H1 (cell line): ENCODE measurements at regions not wholly inside any gene's neighbourhood (a gene's known extent, or its start where the extent isn't known, plus 50 kb on each side); places are given as distances from the start of the nearest gene placed in this dataset.

Experiments
- CTCF ChIA-PET: fragments of 300-600 bp; sonication (Branson Sonifier 250); formaldehyde crosslinking; loops from one replicate; lab custom pipeline; 2021; ENCODE audit not compliant: partially characterized antibody; lab: Charles Lee
- POLR2A ChIA-PET: fragments of 300-600 bp; sonication (Branson Sonifier 250); formaldehyde crosslinking; loops from one replicate; lab custom pipeline; 2021; ENCODE audit warnings: inconsistent platforms; ENCODE audit not compliant: partially characterized antibody; lab: Charles Lee
- DNase-seq, 2 experiments: peaks; one replicate each; pipeline versions ENCODE4 v3.0.0 to v3.0.0-alpha.2; 2010 to 2022; ENCODE audit warnings: low spot score in 2 of 2, low read depth in 1 of 2, mixed read lengths in 1 of 2
- FAIRE-seq: peaks from 2 replicates; lab custom pipeline; 2011; peaks lifted over from hg19 to GRCh38; lab: Jason Lieb, UNC
- H2AFZ ChIP-seq: 2 replicates; pipeline ENCODE4 v1.8.1; 2012; ENCODE audit warnings: low read length, inconsistent platforms
- H2AK5ac ChIP-seq: 2 replicates; pipeline ENCODE4 v1.6.1; 2013; ENCODE audit warnings: low read depth, low read length
- H2BK120ac ChIP-seq: replicated peaks from 2 replicates; pipeline ENCODE3; 2013; ENCODE audit warnings: low read depth, low read length, inconsistent platforms
- H2BK12ac ChIP-seq: 2 replicates; pipeline ENCODE4 v1.6.1; 2013; ENCODE audit warnings: low read depth, low read length
- H2BK15ac ChIP-seq: 2 replicates; pipeline ENCODE4 v1.6.1; 2013; ENCODE audit warnings: low read length
- H2BK20ac ChIP-seq: 2 replicates; pipeline ENCODE4 v1.6.1; 2013; ENCODE audit warnings: low read length
- H2BK5ac ChIP-seq: 2 replicates; pipeline ENCODE4 v1.6.1; 2013; ENCODE audit warnings: low read depth, low read length
- H3K14ac ChIP-seq: 2 replicates; pipeline ENCODE4 v1.6.1; 2013; ENCODE audit warnings: inconsistent platforms; ENCODE audit not compliant: insufficient read length
- H3K18ac ChIP-seq: 2 replicates; pipeline ENCODE4 v1.6.1; 2013; ENCODE audit warnings: low read length; ENCODE audit errors: extremely low read depth
- H3K23ac ChIP-seq: 2 replicates; pipeline ENCODE4 v1.6.1; 2013; ENCODE audit warnings: inconsistent platforms; ENCODE audit not compliant: insufficient read length
- H3K23me2 ChIP-seq: 2 replicates; pipeline ENCODE4 v1.6.1; 2013; ENCODE audit warnings: low read depth, low read length
- H3K27ac ChIP-seq: 2 replicates; pipeline ENCODE4 v1.6.1; 2011; ENCODE audit warnings: low read depth, low read length, inconsistent platforms
- H3K27me3 ChIP-seq, 4 experiments: replicated peaks in 1 of 4; 1 replicate in 1 of 4; 2 replicates in 3 of 4; pipeline versions ENCODE4 v1.6.1 to v1.8.1; 2011 to 2013; ENCODE audit warnings: low read length in 3 of 4, mild to moderate bottlenecking in 3 of 4, inconsistent platforms in 2 of 4, mixed read lengths in 2 of 4, moderate library complexity in 1 of 4; ENCODE audit not compliant: control insufficient read depth in 3 of 4, insufficient read depth in 3 of 4; ENCODE audit errors: extremely low read depth in 1 of 4
- H3K36me3 ChIP-seq, 4 experiments: 2 replicates each; pipeline versions ENCODE4 v1.6.1 to v1.8.1; 2011 to 2013; ENCODE audit warnings: mild to moderate bottlenecking in 4 of 4, low read length in 3 of 4, moderate library complexity in 2 of 4, control low read depth in 1 of 4, inconsistent platforms in 1 of 4; ENCODE audit not compliant: insufficient read depth in 4 of 4, control insufficient read depth in 2 of 4
- H3K4ac ChIP-seq: replicated peaks from 2 replicates; pipeline ENCODE3; 2013; ENCODE audit warnings: low read length, low read depth, mixed read lengths, inconsistent platforms; ENCODE audit not compliant: insufficient read length
- H3K4me1 ChIP-seq, 4 experiments: replicated peaks in 1 of 4; 1 replicate in 1 of 4; 2 replicates in 3 of 4; pipeline versions ENCODE4 v1.6.1 to v1.8.1; 2011 to 2013; ENCODE audit warnings: low read length in 3 of 4, inconsistent platforms in 2 of 4, mixed read lengths in 1 of 4; ENCODE audit not compliant: insufficient read depth in 4 of 4, control insufficient read depth in 3 of 4
- H3K4me2 ChIP-seq, 2 experiments: 2 replicates each; pipeline versions ENCODE4 v1.6.1 to v1.8.1; 2011 to 2013; ENCODE audit warnings: low read depth in 2 of 2, low read length in 2 of 2, control low read depth in 1 of 2, inconsistent platforms in 1 of 2, mild to moderate bottlenecking in 1 of 2; ENCODE audit not compliant: insufficient read depth in 1 of 2
- H3K4me3 ChIP-seq, 4 experiments: fragments of 200-600, 300-600 bp in 1 of 4; sonication (generic), shearing (Covaris generic), sonication (Bioruptor Twin) in 1 of 4; 2 replicates each; pipeline versions ENCODE4 v1.5.1 to v1.8.1; 2011 to 2016; ENCODE audit warnings: low read length in 4 of 4, low read depth in 3 of 4, control low read depth in 2 of 4, inconsistent platforms in 2 of 4, mild to moderate bottlenecking in 2 of 4, mixed read lengths in 1 of 4, moderate library complexity in 1 of 4; ENCODE audit not compliant: insufficient read depth in 2 of 4; ENCODE audit errors: extremely low read depth in 1 of 4
- H3K56ac ChIP-seq: replicated peaks from 2 replicates; pipeline ENCODE3; 2013; ENCODE audit warnings: low read depth, mild to moderate bottlenecking, mixed read lengths, low read length, inconsistent platforms; ENCODE audit not compliant: insufficient read length
- H3K79me1 ChIP-seq: 2 replicates; pipeline ENCODE4 v1.6.1; 2013; ENCODE audit warnings: low read depth, low read length, control low read depth
- H3K79me2 ChIP-seq, 2 experiments: 2 replicates each; pipeline versions ENCODE4 v1.6.1 to v1.8.1; 2012 to 2013; ENCODE audit warnings: low read length in 2 of 2, mild to moderate bottlenecking in 2 of 2, inconsistent platforms in 1 of 2; ENCODE audit not compliant: insufficient read depth in 2 of 2, control insufficient read depth in 1 of 2
- H3K9ac ChIP-seq, 4 experiments: replicated peaks in 1 of 4; 1 replicate in 1 of 4; 2 replicates in 3 of 4; pipeline versions ENCODE4 v1.6.1 to v1.8.1; 2011 to 2013; ENCODE audit warnings: low read depth in 3 of 4, low read length in 3 of 4, control low read depth in 2 of 4, mild to moderate bottlenecking in 2 of 4, moderate library complexity in 2 of 4, inconsistent platforms in 1 of 4; ENCODE audit errors: extremely low read depth in 1 of 4
- H3K9me3 ChIP-seq, 2 experiments: 2 replicates each; pipeline versions ENCODE4 v1.6.1 to v1.8.1; 2012 to 2013; ENCODE audit warnings: mild to moderate bottlenecking in 2 of 2, moderate library complexity in 2 of 2, control low read depth in 1 of 2, inconsistent platforms in 1 of 2, low read depth in 1 of 2, low read length in 1 of 2, mixed read lengths in 1 of 2; ENCODE audit not compliant: insufficient read depth in 2 of 2
- H4K20me1 ChIP-seq, 2 experiments: replicated peaks in 1 of 2; 2 replicates each; pipeline versions ENCODE3 to v1.8.1; 2011 to 2013; ENCODE audit warnings: inconsistent platforms in 2 of 2, low read length in 2 of 2, mild to moderate bottlenecking in 1 of 2; ENCODE audit not compliant: insufficient read depth in 2 of 2, control insufficient read depth in 1 of 2
- H4K5ac ChIP-seq: 2 replicates; pipeline ENCODE4 v1.6.1; 2013; ENCODE audit warnings: low read length, low read depth, mixed read lengths, inconsistent platforms; ENCODE audit not compliant: insufficient read length
- H4K8ac ChIP-seq: 2 replicates; pipeline ENCODE4 v1.8.0; 2013; ENCODE audit warnings: mild to moderate bottlenecking, moderate library complexity, low read length, inconsistent platforms; ENCODE audit not compliant: insufficient read depth; ENCODE audit errors: extremely low read depth
- H4K91ac ChIP-seq: replicated peaks from 2 replicates; pipeline ENCODE3; 2013; ENCODE audit warnings: low read length, mixed read lengths, inconsistent platforms; ENCODE audit not compliant: insufficient read length
- CTCF ChIP-seq, 3 experiments: IDR thresholded peaks; 1 replicate in 2 of 3; 2 replicates in 1 of 3; pipeline versions ENCODE4 v1.5.1 to v1.6.1; 2011; ENCODE audit warnings: low read length in 3 of 3, mild to moderate bottlenecking in 3 of 3, inconsistent platforms in 2 of 3, low read depth in 1 of 3, moderate library complexity in 1 of 3; ENCODE audit not compliant: insufficient read depth in 1 of 3; ENCODE audit errors: control extremely low read depth in 1 of 3
- EZH2 ChIP-seq: fragments of 200-600 bp; sonication (generic); IDR thresholded peaks from 2 replicates; pipeline ENCODE4 v1.7.1; 2012; ENCODE audit warnings: low read depth, mild to moderate bottlenecking, moderate library complexity, low read length, inconsistent platforms; ENCODE audit not compliant: severe bottlenecking
- JUN ChIP-seq: IDR thresholded peaks from 2 replicates; pipeline ENCODE4 v1.6.1; 2011; ENCODE audit warnings: low read depth, mild to moderate bottlenecking, improper control_type of control experiment, low read length
- KDM1A ChIP-seq: fragments of 200-600, 300-600 bp; sonication (generic); IDR thresholded peaks from 2 replicates; pipeline ENCODE4 v1.7.1; 2016; ENCODE audit warnings: mild to moderate bottlenecking, low read length, borderline replicate concordance
- KDM4A ChIP-seq: IDR thresholded peaks from one replicate; pipeline ENCODE4 v1.7.1; 2012; ENCODE audit warnings: low read depth, mild to moderate bottlenecking, moderate library complexity, low read length, inconsistent platforms; ENCODE audit not compliant: severe bottlenecking
- RAD21 ChIP-seq, 2 experiments: IDR thresholded peaks in 1 of 2; conservative IDR thresholded peaks in 1 of 2; 2 replicates each; pipeline ENCODE4 v1.6.1; 2011; ENCODE audit warnings: low read depth in 2 of 2, low read length in 2 of 2, improper control_type of control experiment in 1 of 2, inconsistent platforms in 1 of 2, mild to moderate bottlenecking in 1 of 2, moderate library complexity in 1 of 2
- SIRT6 ChIP-seq: IDR thresholded peaks from one replicate; pipeline ENCODE4 v1.7.1; 2012; ENCODE audit warnings: low read length, inconsistent platforms
- WGBS, 2 experiments: shearing (Covaris generic) in 1 of 2; methylation state at CpG; one replicate each; pipeline versions ENCODE4 v1.1.6 to v1.1.7; 2013 to 2015; ENCODE audit warnings: low lambda C conversion rate in 2 of 2, mixed read lengths in 2 of 2, inconsistent platforms in 1 of 2, low coverage in 1 of 2, missing lambda C conversion rate in 1 of 2; ENCODE audit not compliant: insufficient replicate concordance in 2 of 2, insufficient coverage in 1 of 2, insufficient read length in 1 of 2; ENCODE audit errors: extremely low coverage in 1 of 2, missing lambda C conversion rate in 1 of 2; 5-methylcytosine and 5-hydroxymethylcytosine counted together

GRCh38 chr17:62300697-62301096 lies 79.7 kb upstream of the EFCAB3 start:
- Histone ChIP-seq H3K14ac (no peak overlapping the region), H2AK5ac (no peak overlapping the region), H2BK20ac (no peak overlapping the region), H2BK120ac (no peak overlapping the region), H4K91ac (no peak overlapping the region), H3K9me3 (no peaks in the 10 kb centered on the region), H4K20me1 (no peaks in the 10 kb centered on the region), H3K23me2 (no peaks in the 10 kb centered on the region), H2BK12ac (no peak overlapping the region), H3K4me2 (no peak overlapping the region), H4K8ac (no peak overlapping the region), H3K18ac (no peak overlapping the region), H3K4me1 (no peaks in the 10 kb centered on the region), H3K79me2 (no peaks in the 10 kb centered on the region), H3K4ac (no peak overlapping the region), H3K27me3 (no peaks in the 10 kb centered on the region), H3K56ac (no peak overlapping the region), H3K9ac (no peak overlapping the region), H3K4me3 (no peak overlapping the region), H3K23ac (no peak overlapping the region), H3K79me1 (no peaks in the 10 kb centered on the region), H3K36me3 (no peaks in the 10 kb centered on the region), H4K5ac (no peak overlapping the region), H2AFZ (no peak overlapping the region), H3K27ac (no peak overlapping the region), H2BK15ac (no peak overlapping the region), H2BK5ac (no peak overlapping the region)
- TF ChIP-seq KDM4A (no peak), RAD21 (IDR thresholded peaks at IDR 0.05 in 1 of 2, conservative IDR thresholded peaks at IDR 0.05 in 1 of 2; ENCODE audit: low read depth in 2 of 2, low read length in 2 of 2) (no peak), CTCF (IDR thresholded peaks at IDR 0.05; ENCODE audit: control extremely low read depth in 1 of 3, insufficient read depth in 1 of 3, low read depth in 1 of 3, low read length in 3 of 3) (no peak), KDM1A (peak; percentile 52; the same call in 1 of the 2 replicates), EZH2 (no peak), JUN (no peak), SIRT6 (no peak)
- WGBS, 2 experiments, result 90% methylated on average over 4 of the region's 4 CpGs; no CpG with 5 or more reads in 1 of the 2 experiments
- CTCF ChIA-PET, result no interaction called here
- POLR2A ChIA-PET, result no interaction called here
- FAIRE-seq, result no peak
- no peak for DNase-seq
